Renal cortical epithelial cell (primary cell): ENCODE measurements at regions not wholly inside any gene's neighbourhood (a gene's known extent, or its start where the extent isn't known, plus 50 kb on each side); places are given as distances from the start of the nearest gene placed in this dataset.

Experiments
- DNase-seq: peaks from one replicate; pipeline ENCODE4 v3.0.0-alpha.2; 2011; ENCODE audit warnings: low read depth

- DNase-seq: peak; percentile 29
These were observed 135.3 kb downstream of the RFC3 start for GRCh38 chr13:33953203-33953602.

- no peak for DNase-seq
These were observed 135.8 kb downstream of the RFC3 start for GRCh38 chr13:33953781-33954180.

GRCh38 chr13:33956346-33956745, 138.4 kb downstream of the RFC3 start:
- no peak for DNase-seq

- no peak for DNase-seq
These were observed 139.6 kb downstream of the RFC3 start for GRCh38 chr13:33957497-33957905.

GRCh38 chr13:33958964-33959363, 141.0 kb downstream of the RFC3 start:
- peak; percentile 60 for DNase-seq

- no peak for DNase-seq
These were observed 145.2 kb downstream of the RFC3 start for GRCh38 chr13:33963134-33963533.

GRCh38 chr13:33963895-33964294, 145.9 kb downstream of the RFC3 start:
- DNase-seq: no peak

- no peak for DNase-seq
These were observed 150.9 kb downstream of the RFC3 start for GRCh38 chr13:33968520-33969507.

GRCh38 chr13:33970746-33971561, 153.0 kb downstream of the RFC3 start:
- no peak for DNase-seq

- no peak for DNase-seq
These were observed 153.5 kb downstream of the RFC3 start for GRCh38 chr13:33971562-33971819.

GRCh38 chr13:33973194-33973593, 155.2 kb downstream of the RFC3 start:
- DNase-seq: no peak

GRCh38 chr13:33976965-33977364, 159.0 kb downstream of the RFC3 start:
- DNase-seq: peak; percentile 4

- DNase-seq: no peak
These were observed 160.7 kb downstream of the RFC3 start for GRCh38 chr13:33978653-33979052.

- no peak for DNase-seq
These were observed 175.0 kb downstream of the RFC3 start for GRCh38 chr13:33992881-33993336.

- no peak for DNase-seq
These were observed 176.2 kb downstream of the RFC3 start for GRCh38 chr13:33994198-33994597.

GRCh38 chr13:33994826-33995502, 177.0 kb downstream of the RFC3 start:
- DNase-seq: no peak

GRCh38 chr13:33996636-33997035, 178.7 kb downstream of the RFC3 start:
- no peak for DNase-seq

- DNase-seq: no peak
These were observed 179.6 kb downstream of the RFC3 start for GRCh38 chr13:33997574-33997973.

GRCh38 chr13:33999811-34000605, 182.1 kb downstream of the RFC3 start:
- DNase-seq: no peak

GRCh38 chr13:34000955-34001354, 183.0 kb downstream of the RFC3 start:
- no peak for DNase-seq

GRCh38 chr13:34001389-34001788, 183.4 kb downstream of the RFC3 start:
- DNase-seq: no peak
